T-cell (primary cell): ENCODE measurements at regions not wholly inside any gene's neighbourhood (a gene's known extent, or its start where the extent isn't known, plus 50 kb on each side); places are given as distances from the start of the nearest gene placed in this dataset.
"Not testable (repeated sequence)": the region's sequence is repeated elsewhere in the genome, so short reads cannot be mapped to it uniquely, and the experiment has no call there.

Experiments used
- ATAC-seq, 4 experiments: fragments of 200-7000 bp in 3 of 4; fragments of 150-1000 bp in 1 of 4; cut with Tn5 transposase; replicated peaks in 1 of 4; 1 replicate in 3 of 4; 2 replicates in 1 of 4; pipeline ENCODE4 v1.10.0; 2021; ENCODE audit warnings: moderate library complexity in 3 of 4, mild to moderate bottlenecking in 2 of 4, moderate number of reproducible peaks in 1 of 4
- CTCF ChIA-PET, 2 donors: fragments of 300-600 bp; sonication (Branson Sonifier 250); formaldehyde crosslinking; loops; one replicate each; lab custom pipeline; 2022; ENCODE audit warnings: antibody characterized with exemption in 2 of 2; lab: Charles Lee
- POLR2A ChIA-PET, 2 donors: fragments of 300-600 bp; sonication (Branson Sonifier 250); formaldehyde crosslinking; loops; one replicate each; lab custom pipeline; 2022; ENCODE audit warnings: antibody characterized with exemption in 2 of 2; lab: Charles Lee
- DNase-seq, 35 experiments: peaks; one replicate each; pipeline versions ENCODE4 v3.0.0 to v3.0.0-alpha.2; 2013 to 2023
- H3K27ac ChIP-seq: one replicate; pipeline ENCODE4 v1.5.1; 2013; ENCODE audit warnings: low read length
- H3K27me3 ChIP-seq, 2 experiments: replicated peaks in 1 of 2; 1 replicate in 1 of 2; 2 replicates in 1 of 2; pipeline versions ENCODE4 v1.6.1 to v1.7.0; 2013; ENCODE audit warnings: low read length in 1 of 2, mixed read lengths in 1 of 2; ENCODE audit not compliant: control insufficient read depth in 2 of 2, insufficient read depth in 2 of 2; ENCODE audit errors: extremely low read depth in 1 of 2
- H3K36me3 ChIP-seq, 2 donors: 1 replicate in 1 of 2; 2 replicates in 1 of 2; pipeline versions ENCODE4 v1.6.1 to v1.7.0; 2013; ENCODE audit warnings: low read length in 1 of 2; ENCODE audit not compliant: control insufficient read depth in 2 of 2, insufficient read depth in 1 of 2; ENCODE audit errors: extremely low read depth in 1 of 2
- H3K4me1 ChIP-seq, 2 experiments: 1 replicate in 1 of 2; 2 replicates in 1 of 2; pipeline versions ENCODE4 v1.6.1 to v1.7.0; 2013; ENCODE audit warnings: low read length in 2 of 2, mixed read lengths in 1 of 2; ENCODE audit not compliant: insufficient read depth in 2 of 2, control insufficient read depth in 1 of 2; ENCODE audit errors: extremely low read depth in 1 of 2
- H3K4me3 ChIP-seq, 2 donors: 1 replicate in 1 of 2; 2 replicates in 1 of 2; pipeline versions ENCODE4 v1.5.1 to v1.7.0; 2013; ENCODE audit warnings: mild to moderate bottlenecking in 2 of 2, low read length in 1 of 2, moderate library complexity in 1 of 2; ENCODE audit not compliant: control insufficient read depth in 1 of 2; ENCODE audit errors: extremely low read depth in 1 of 2
- H3K9me3 ChIP-seq: 2 replicates; pipeline ENCODE4 v1.7.0; 2013
- H3K27ac Mint-ChIP-seq, 2 donors: one replicate each; pipeline ENCODE4 v1.8.0; 2020 to 2021; ENCODE audit warnings: mild to moderate bottlenecking in 2 of 2, mixed read lengths in 2 of 2
- H3K27me3 Mint-ChIP-seq, 2 donors: one replicate each; pipeline ENCODE4 v1.8.0; 2021 to 2022; ENCODE audit warnings: mixed read lengths in 2 of 2
- H3K36me3 Mint-ChIP-seq: one replicate; pipeline ENCODE4 v1.8.0; 2021; ENCODE audit warnings: mixed read lengths
- H3K4me1 Mint-ChIP-seq, 3 donors: one replicate each; pipeline ENCODE4 v1.8.0; 2020 to 2022; ENCODE audit warnings: mixed read lengths in 3 of 3, mild to moderate bottlenecking in 1 of 3
- H3K4me3 Mint-ChIP-seq, 3 donors: one replicate each; pipeline ENCODE4 v1.8.0; 2020 to 2022; ENCODE audit warnings: mild to moderate bottlenecking in 3 of 3, mixed read lengths in 3 of 3, moderate library complexity in 3 of 3
- H3K9me3 Mint-ChIP-seq, 3 donors: one replicate each; pipeline ENCODE4 v1.8.0; 2020 to 2022; ENCODE audit warnings: mixed read lengths in 3 of 3
- WGBS: methylation state at CpG from one replicate; pipeline ENCODE4 v1.1.5; 2013; ENCODE audit warnings: missing lambda C conversion rate; ENCODE audit not compliant: insufficient coverage; 5-methylcytosine and 5-hydroxymethylcytosine counted together

GRCh38 chr3:13136848-13137247 is 63.6 kb upstream of the IQSEC1 start:
- H3K4me3 ChIP-seq, POLR2A ChIA-PET, H3K4me1 ChIP-seq, H3K4me3 Mint-ChIP-seq, H3K9me3 Mint-ChIP-seq, H3K36me3 Mint-ChIP-seq, ATAC-seq, H3K36me3 ChIP-seq, H3K27ac Mint-ChIP-seq, CTCF ChIA-PET, H3K9me3 ChIP-seq, H3K27ac ChIP-seq: not testable (repeated sequence)
- H3K4me1 Mint-ChIP-seq: peaks cover 4 to 12% (median 6%) of the 10 kb centered on the region in 3 donors
- H3K27me3 ChIP-seq: peaks cover 0 to 55% of the 10 kb centered on the region in 2 experiments
- DNase-seq: peak in 1 of 35 experiments; percentile 7
- H3K27me3 Mint-ChIP-seq: peaks cover 16 to 25% of the 10 kb centered on the region in 2 donors
- 75% methylated on average over 5 of the region's 6 CpGs for WGBS

DNA sequence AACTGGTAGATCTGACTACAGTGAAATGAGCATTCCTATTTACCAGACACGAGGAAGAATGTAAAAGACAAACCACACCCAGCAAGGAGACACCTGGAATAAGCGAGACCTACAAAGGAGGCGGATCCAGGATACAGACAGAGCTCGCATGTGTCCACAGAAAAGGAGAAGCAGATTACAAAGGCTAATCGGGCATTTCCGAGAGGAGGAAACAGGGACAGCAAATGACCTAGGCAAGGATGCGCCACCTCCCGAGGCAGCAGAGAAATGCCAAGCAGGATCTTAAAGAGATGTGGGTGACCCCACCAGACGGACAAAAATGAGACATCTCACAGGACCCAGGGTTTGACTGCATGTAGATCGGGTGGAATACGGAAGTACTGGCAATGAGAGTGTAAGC is 63.2 kb upstream of the IQSEC1 start:
- no peaks in the 10 kb centered on the region for H3K36me3 ChIP-seq
- no peak overlapping the region for H3K4me3 ChIP-seq
- Mint-ChIP-seq H3K4me3 (no peak overlapping the region), H3K36me3 (no peaks in the 10 kb centered on the region), H3K27ac (no peak overlapping the region), H3K9me3 (no peaks in the 10 kb centered on the region), H3K27me3 (peaks cover 12 to 25% of the 10 kb centered on the region in 2 donors), H3K4me1 (peaks cover 4 to 12% (median 6%) of the 10 kb centered on the region in 3 donors)
- ChIA-PET POLR2A (no interaction called here), CTCF (no interaction called here)
- no peaks in the 10 kb centered on the region for H3K9me3 ChIP-seq
- H3K27ac ChIP-seq: no peak overlapping the region
- peaks cover 0 to 51% of the 10 kb centered on the region in 2 experiments for H3K27me3 ChIP-seq
- no peaks in the 10 kb centered on the region for H3K4me1 ChIP-seq
- ATAC-seq (no peak), DNase-seq (no peak)
- WGBS: 80% methylated on average over 10 of the region's 11 CpGs

GRCh38 chr3:13135811-13136321 is 62.6 kb upstream of the IQSEC1 start:
- Mint-ChIP-seq H3K4me1 (peaks cover 4 to 12% (median 6%) of the 10 kb centered on the region in 3 donors), H3K27me3 (peaks cover 7 to 22% of the 10 kb centered on the region in 2 donors), H3K36me3 (no peaks in the 10 kb centered on the region), H3K4me3 (no peak overlapping the region), H3K9me3 (no peaks in the 10 kb centered on the region), H3K27ac (no peak overlapping the region)
- Histone ChIP-seq H3K4me1 (no peaks in the 10 kb centered on the region), H3K27ac (no peak overlapping the region), H3K27me3 (peaks cover 0 to 46% of the 10 kb centered on the region in 2 experiments), H3K4me3 (no peak overlapping the region), H3K36me3 (no peaks in the 10 kb centered on the region), H3K9me3 (no peaks in the 10 kb centered on the region)
- DNase-seq (peak in 1 of 35 experiments; percentile 10), ATAC-seq (no peak)
- ChIA-PET POLR2A (no interaction called here), CTCF (no interaction called here)
- 89% methylated on average over 15 of the region's 19 CpGs for WGBS

DNA sequence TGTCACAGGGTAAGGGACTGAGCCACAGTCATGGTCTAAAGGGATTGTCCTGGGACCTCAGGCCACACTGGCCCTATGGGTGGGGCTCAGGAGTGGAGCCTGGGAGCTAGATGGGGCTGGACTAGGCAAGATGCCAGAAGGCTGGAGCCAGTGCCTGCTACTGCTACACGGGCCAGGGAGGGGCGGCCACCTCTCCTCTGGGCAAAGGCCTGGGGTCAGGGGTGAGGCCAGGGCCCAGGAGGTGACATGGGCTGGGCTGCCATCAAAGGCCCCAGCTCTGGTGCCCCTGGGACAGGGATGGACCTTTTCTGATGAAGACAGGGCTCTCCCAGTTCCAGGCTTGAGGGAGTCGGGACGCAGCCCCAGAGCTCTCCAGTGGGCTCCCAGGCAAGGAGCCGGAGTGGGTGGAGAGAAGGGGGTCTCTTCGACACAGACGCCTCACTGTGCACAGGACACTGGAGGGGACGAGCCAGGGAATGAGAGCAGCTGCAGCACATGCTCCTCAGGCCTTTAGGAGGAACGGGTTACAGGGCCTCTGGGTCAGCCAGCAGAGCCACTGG is 62.1 kb upstream of the IQSEC1 start:
- ATAC-seq (no peak), DNase-seq (peak in 1 of 35 experiments; percentile 10)
- CTCF ChIA-PET: no interaction called here
- no peak overlapping the region for H3K27ac Mint-ChIP-seq
- no peaks in the 10 kb centered on the region for H3K9me3 Mint-ChIP-seq
- no peak overlapping the region for H3K4me3 ChIP-seq
- POLR2A ChIA-PET: no interaction called here
- 87% methylated on average over 9 of the region's 9 CpGs for WGBS
- H3K9me3 ChIP-seq: no peaks in the 10 kb centered on the region
- H3K36me3 Mint-ChIP-seq: no peaks in the 10 kb centered on the region
- H3K27ac ChIP-seq: no peak overlapping the region
- peaks cover 5 to 22% of the 10 kb centered on the region in 2 donors for H3K27me3 Mint-ChIP-seq
- H3K4me3 Mint-ChIP-seq: no peak overlapping the region
- H3K4me1 ChIP-seq: no peaks in the 10 kb centered on the region
- H3K36me3 ChIP-seq: no peaks in the 10 kb centered on the region
- H3K27me3 ChIP-seq: peaks cover 0 to 43% of the 10 kb centered on the region in 2 experiments
- peaks cover 4 to 12% (median 6%) of the 10 kb centered on the region in 3 donors for H3K4me1 Mint-ChIP-seq

DNA sequence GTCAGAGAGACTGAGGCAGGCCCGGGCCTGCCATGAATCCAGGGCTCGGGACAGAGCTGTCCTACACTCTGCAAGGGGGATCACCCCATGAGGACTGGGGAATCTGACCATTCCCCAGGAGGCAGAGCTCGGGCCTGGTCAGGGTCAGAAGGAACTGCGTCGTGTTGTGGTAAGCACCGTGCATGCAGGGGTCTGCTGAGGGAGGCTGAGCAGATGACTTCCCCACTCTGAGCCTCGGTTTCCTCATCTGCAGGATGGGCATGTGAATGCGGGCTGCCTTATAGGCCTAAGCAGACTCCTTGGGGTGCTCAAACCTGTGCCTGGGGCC is 61.6 kb upstream of the IQSEC1 start:
- ATAC-seq (no peak), DNase-seq (no peak)
- peaks cover 0 to 43% of the 10 kb centered on the region in 2 experiments for H3K27me3 ChIP-seq
- no peak overlapping the region for H3K4me3 ChIP-seq
- ChIA-PET CTCF (interaction anchor here in 1 of 2 donors (0.6 kb wide), 1 partner anchor 15 kb away, joined by 5 read pairs; no protein-coding TSS in a partner anchor), POLR2A (no interaction called here)
- Mint-ChIP-seq H3K9me3 (no peaks in the 10 kb centered on the region), H3K27ac (no peak overlapping the region), H3K36me3 (no peaks in the 10 kb centered on the region), H3K27me3 (peaks cover under 1 to 17% of the 10 kb centered on the region in 2 donors), H3K4me1 (peaks cover 4 to 12% (median 6%) of the 10 kb centered on the region in 3 donors), H3K4me3 (no peak overlapping the region)
- no peak overlapping the region for H3K27ac ChIP-seq
- H3K4me1 ChIP-seq: no peaks in the 10 kb centered on the region
- no peaks in the 10 kb centered on the region for H3K9me3 ChIP-seq
- no peaks in the 10 kb centered on the region for H3K36me3 ChIP-seq
- 80% methylated on average over 8 of the region's 8 CpGs for WGBS

GRCh38 chr3:13134166-13134878 is 61.1 kb upstream of the IQSEC1 start:
- Histone ChIP-seq H3K4me1 (no peaks in the 10 kb centered on the region), H3K9me3 (no peaks in the 10 kb centered on the region), H3K36me3 (no peaks in the 10 kb centered on the region), H3K27me3 (peaks cover 0 to 43% of the 10 kb centered on the region in 2 experiments), H3K4me3 (no peak overlapping the region), H3K27ac (no peak overlapping the region)
- H3K27ac Mint-ChIP-seq: no peak overlapping the region
- H3K27me3 Mint-ChIP-seq: peaks cover 0 to 15% of the 10 kb centered on the region in 2 donors
- peak in 1 of 35 experiments; percentile 9 for DNase-seq
- 83% methylated on average over 9 of the region's 12 CpGs for WGBS
- ChIA-PET POLR2A (no interaction called here), CTCF (interaction anchor here in 1 of 2 donors (0.6 kb wide), 1 partner anchor 15 kb away, joined by 5 read pairs; no protein-coding TSS in a partner anchor)
- H3K4me3 Mint-ChIP-seq: no peak overlapping the region
- H3K9me3 Mint-ChIP-seq: no peaks in the 10 kb centered on the region
- peaks cover 4 to 12% (median 6%) of the 10 kb centered on the region in 3 donors for H3K4me1 Mint-ChIP-seq
- ATAC-seq: no peak
- H3K36me3 Mint-ChIP-seq: no peaks in the 10 kb centered on the region
